ENCODE measurements at regions not wholly inside any gene's neighbourhood (a gene's known extent, or its start where the extent isn't known, plus 50 kb on each side); places are given as distances from the start of the nearest gene placed in this dataset.

DNA sequence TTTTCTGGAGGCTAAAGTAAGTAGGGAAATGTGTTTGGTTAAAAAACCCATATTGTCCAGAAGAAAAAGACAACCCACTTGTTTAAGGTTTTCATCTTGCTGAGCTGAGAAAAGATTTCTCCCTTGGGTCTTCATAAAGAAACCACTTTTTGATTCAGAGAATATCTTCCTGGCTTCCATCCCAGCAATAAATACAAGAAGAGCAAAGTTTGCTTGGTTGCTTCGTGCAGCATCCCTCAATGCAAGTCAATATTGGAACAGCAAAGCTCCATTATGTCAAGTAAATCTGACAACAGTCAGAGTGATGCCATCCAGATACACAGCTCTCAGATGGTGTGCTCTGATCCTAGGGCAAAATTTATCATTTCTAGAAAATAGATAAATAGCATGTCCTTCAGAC lies 118.9 kb upstream of the PIRT start:
- no peak for DNase-seq

DNA sequence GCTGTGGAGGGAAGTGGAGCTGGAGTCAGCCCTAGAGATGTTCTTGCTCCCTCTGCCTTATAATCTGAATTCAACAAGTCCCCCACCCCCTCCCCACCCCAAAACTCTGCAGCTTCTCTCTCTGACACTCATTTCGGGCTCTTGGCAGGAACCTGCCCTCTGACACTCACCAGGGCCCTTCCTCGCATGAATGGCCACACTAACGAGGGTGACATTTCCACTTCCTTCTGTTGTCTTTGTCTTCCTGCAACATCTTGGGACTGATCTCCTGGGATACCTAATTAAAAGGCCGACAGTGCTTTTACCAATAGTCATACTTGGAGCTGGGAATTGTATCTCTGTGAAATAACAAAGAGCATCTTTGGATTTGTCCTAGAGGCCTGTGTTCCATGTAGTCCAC lies 106.9 kb upstream of the PIRT start:
- DNase-seq, result no peak

DNA sequence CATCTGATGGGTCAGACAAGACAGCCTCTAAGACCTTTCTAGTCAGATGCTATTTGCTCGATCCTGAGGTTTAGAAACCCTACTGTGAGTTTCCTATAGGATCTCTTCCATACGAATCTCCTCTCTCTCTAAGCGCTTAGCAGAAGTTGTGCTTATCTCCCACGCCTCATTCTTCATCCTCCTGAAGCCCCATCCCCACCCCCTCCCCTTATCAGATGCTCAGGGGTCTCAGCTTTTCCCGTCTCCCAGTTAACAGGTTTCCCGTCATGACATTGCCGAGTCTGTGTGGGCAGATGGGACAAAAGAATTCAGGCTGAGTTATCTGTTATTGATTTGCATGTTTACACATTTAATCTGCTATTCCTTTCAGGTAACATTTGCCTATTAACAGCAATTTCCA lies 99.0 kb upstream of the PIRT start:
- no peak for DNase-seq

DNA sequence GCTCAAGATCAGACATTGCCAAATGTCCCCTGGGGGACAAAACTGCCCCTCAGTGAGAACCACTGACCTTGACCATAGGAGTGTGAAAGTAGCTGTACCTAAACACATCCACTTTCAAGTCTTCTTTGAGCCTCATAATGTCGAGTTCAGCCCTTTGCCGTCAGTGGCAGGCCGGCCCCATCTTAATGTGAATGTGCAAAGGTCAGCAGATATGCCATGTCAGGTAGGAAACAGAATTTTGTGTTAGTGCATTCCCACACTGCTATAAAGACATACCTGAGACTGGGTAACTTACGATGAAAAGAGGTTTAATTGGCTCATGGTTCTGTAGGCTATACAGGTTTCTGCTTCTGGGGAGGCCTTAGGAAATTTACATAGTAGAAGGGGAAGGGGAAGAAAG lies 95.1 kb upstream of the PIRT start:
- no peak for DNase-seq

DNA sequence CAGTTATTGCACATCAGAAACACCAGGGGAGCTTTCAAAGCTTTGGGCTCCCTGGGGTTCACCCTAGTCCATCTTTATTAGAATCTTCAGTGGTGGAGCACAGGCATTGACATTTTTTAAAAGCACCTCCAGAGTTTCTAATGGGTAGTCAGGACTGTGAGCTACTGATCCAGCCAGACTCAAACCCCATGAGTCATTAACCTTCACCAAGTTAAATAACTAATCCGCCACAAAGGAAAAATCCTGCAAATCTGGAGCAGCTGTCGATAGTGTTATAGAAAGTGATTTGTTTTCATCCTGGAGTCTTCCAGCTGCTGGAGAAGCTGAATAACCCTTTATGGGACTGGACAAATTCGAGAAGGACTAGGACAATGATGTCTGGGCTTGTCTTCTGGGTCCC lies 93.2 kb upstream of the PIRT start:
- no peak for DNase-seq

DNA sequence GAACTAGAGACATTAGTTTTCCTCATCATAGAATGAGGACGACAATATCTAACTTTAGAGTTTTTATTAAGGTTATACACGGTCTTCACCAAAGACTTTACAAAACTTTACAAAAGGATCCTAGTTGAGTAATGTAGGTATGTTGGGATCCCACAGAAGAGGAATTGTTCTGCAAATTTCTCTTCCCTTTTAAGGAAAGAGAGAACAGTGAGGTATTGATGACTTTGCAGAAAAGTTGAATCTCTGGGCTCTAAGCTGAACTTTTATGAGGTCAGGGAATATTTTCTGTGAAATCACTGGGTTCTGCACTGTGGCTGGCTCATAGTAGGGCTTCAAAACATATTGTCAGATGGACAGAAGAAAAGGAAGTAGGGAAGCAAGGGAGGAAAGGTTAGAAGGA lies 89.8 kb upstream of the PIRT start:
- DNase-seq, result no peak

DNA sequence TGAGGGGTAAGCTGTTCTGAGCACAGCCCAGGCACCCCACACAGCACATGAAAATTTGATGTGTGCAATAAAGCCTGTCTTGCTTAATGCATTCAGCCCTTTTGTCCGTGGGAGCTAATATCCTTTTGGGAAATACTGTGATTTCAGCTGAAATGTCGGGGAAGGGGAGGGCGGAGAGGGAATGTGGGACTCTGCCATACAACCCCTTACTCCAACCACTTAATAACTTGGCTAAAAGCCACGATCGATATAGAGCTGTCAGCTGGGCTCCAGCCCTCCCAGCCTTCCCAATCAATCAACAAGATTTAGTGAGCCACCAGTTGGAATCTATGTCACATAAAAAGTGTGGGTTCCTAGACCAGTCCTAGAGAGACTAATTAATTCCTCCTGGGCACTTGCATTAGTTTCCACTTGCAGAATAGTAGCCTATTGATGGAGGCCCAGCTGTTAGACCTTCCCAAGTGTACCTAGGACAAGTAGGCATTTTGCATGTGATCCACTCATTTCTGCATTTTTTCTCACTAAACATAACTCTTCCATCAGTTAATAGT lies 82.7 kb upstream of the PIRT start:
- DNase-seq, result no peak

DNA sequence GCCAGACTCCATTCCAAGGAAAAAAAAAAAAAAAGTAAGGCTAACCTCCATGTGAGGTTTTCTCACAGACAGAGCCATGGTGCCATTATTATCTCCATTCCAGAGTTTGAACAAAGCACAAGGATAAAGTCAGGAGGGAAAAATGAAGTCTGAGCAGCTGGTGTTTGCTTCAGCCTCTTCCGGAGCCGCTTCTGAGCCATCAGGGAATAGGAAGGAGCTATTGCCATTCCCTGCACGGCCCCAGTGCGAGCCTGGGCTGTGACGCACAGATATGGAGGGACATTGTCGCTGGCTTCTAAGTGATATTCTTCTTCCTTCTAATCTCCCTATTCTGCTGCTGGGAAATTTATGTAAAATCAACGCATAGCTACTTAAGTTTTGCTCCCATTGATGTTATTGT lies 69.5 kb upstream of the PIRT start:
- DNase-seq, result no peak

DNA sequence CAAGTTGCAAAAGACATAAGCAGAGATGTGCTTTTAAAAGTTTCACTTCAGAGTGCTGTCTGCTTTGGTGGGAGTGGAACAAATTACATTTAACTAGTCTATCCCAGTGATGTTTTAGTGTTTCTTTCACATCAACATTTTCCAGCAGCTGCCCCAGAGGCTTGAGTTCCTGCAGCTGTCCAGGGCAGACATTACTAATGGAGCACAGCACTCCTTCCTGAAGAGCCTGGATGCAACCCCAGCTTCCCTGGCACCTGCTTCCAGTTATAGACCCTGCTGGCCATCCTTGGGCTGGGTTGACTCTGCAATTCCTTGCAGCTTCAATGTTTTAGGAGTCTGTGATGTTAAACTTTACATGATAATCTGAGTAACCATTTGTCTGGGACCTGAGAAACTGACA lies 61.4 kb upstream of the PIRT start:
- DNase-seq, result no peak

DNA sequence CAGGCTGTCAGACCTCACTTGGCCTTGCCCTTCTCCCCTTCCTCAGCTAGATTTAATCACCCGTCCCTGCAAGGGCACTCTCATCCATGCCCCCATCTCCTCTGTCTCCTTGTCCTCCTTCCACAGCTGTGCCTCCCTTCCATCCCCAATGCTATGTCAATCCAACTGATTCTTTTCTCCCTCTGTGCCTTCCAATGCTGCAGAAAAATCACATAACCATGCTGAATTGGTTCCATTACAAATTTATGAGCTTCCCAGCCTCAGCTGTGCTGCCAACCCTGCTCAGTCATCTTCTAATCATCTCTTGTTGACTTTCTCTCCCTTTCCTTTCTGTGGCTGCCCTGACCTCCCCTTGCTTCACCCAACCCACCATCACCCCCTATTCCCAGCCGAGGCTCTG lies 56.3 kb upstream of the PIRT start:
- DNase-seq, result no peak

DNA sequence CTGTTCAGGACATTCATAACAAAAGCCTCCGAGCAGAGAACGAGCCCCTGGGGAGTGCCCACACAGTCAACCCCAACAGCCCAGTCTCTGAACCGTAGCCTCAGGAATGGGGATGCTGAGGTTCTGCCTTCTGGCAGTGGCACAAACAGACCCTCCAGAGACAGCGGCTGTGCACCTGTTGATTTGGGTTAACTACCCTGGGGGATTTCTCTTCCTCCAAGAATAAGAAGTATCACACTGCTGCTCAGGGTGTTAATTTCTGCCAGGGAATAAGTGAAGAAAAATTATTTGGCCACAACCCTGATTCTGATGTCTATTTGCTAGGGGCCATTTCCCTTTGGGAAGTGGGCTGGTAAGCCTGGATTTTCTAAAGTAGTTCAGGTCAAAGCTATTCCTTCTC lies 51.0 kb upstream of the PIRT start:
- DNase-seq, result no peak

Measured in fibroblast of skin of right biceps (primary cell).